Heart left ventricle (tissue), 13 donors: ENCODE measurements at regions not wholly inside any gene's neighbourhood (a gene's known extent, or its start where the extent isn't known, plus 50 kb on each side); places are given as distances from the start of the nearest gene placed in this dataset.

Experiments used
- CTCF ChIP-seq, 12 donors: fragments of 200-600 bp; sonication (generic) in 4 of 12; IDR thresholded peaks; one replicate each; pipeline versions ENCODE4 v1.5.0 to v1.8.0; 2018 to 2022; ENCODE audit warnings: antibody characterized with exemption in 12 of 12, mild to moderate bottlenecking in 5 of 12
- POLR2A ChIP-seq, 2 donors: fragments of 450-650 bp; IDR thresholded peaks; one replicate each; pipeline ENCODE4 v1.6.1; 2017; ENCODE audit warnings: antibody characterized with exemption in 2 of 2, mild to moderate bottlenecking in 2 of 2, moderate library complexity in 2 of 2
- donor health status: ischemic (EF 13 %, LVEDD 7.1; RV severe dilation, severe dysfunction).
- donor health status: DM: no; HTN: yes; CAD: no.
- donor health status: DM: no; HTN: no; CAD: no.
- donor health status: ischemic (EF 25% LVEDD 6.9; RV normal size, moderate dysfunction).
- donor health status: ischemic (EF 25% LVEDD 5.7; RV mildly dilated, moderate dysfunction).
- donor health status: ischemic (EF 35%, LVEDD 5.7; RV mildly dilated, moderate dysfunction).
- donor health status: nonischemic (EF 11% LVEDD 7.7; RV severe dilation, severe dysfunction).
- donor health status: DM: yes; HTN: yes; CAD: no.
- donor health status: PGD.
- donor health status: ischemic (EF 29% LVEDD 5.4; RV normal size, mild dysfunction).
- donor health status: nonischemic (EF 23%, LVEDD 6.1; RV moderate dilation, normal function).

GRCh38 chr16:82323171-82323570 is 153.1 kb upstream of the MPHOSPH6 start:
- no peak for TF ChIP-seq CTCF (IDR thresholded peaks at IDR 0.05)
- no peak for TF ChIP-seq POLR2A (IDR thresholded peaks at IDR 0.05)
